ENCODE measurements at regions not wholly inside any gene's neighbourhood (a gene's known extent, or its start where the extent isn't known, plus 50 kb on each side); places are given as distances from the start of the nearest gene placed in this dataset.

- DNase-seq = no peak
- no peak overlapping the region for H3K4me3 ChIP-seq
- H3K27me3 ChIP-seq = peaks cover 0 to 5% (median 0%) of the 10 kb centered on the region in 4 donors
- no peak for TF ChIP-seq POLR2AphosphoS5 (IDR thresholded peaks at IDR 0.05)
- no peak for TF ChIP-seq EP300 (IDR thresholded peaks at IDR 0.05)
- no peak for TF ChIP-seq POLR2A (IDR thresholded peaks at IDR 0.05)
- TF ChIP-seq CTCF (IDR thresholded peaks at IDR 0.05) = no peak
- no peaks in the 10 kb centered on the region for H3K36me3 ChIP-seq
- H3K4me1 ChIP-seq = peaks cover 5 to 32% (median 20%) of the 10 kb centered on the region in 4 donors
- WGBS, 2 donors = 91 to 94% methylated on average over 6 of the region's 6 CpGs
- no peak for ATAC-seq (ENCODE audit: low FRiP score in 2 of 2)
- no peak overlapping the region for H3K27ac ChIP-seq
- H3K9me3 ChIP-seq = no peaks in the 10 kb centered on the region
Measured at GRCh38 chr18:26652501-26652900, 104.1 kb upstream of the KCTD1 start.

- DNase-seq = no peak
- 43 to 58% methylated on average over 6 of the region's 6 CpGs for WGBS, 2 donors
Measured at GRCh38 chr18:26650310-26651268, 102.2 kb upstream of the KCTD1 start.

GRCh38 chr18:26649193-26649543 lies 100.8 kb upstream of the KCTD1 start:
- Histone ChIP-seq H3K27ac (peak overlapping the region in 2 of 4 donors; percentile 46 to 62), H3K4me3 (peak overlapping the region in 1 of 4 donors; percentile 27), H3K36me3 (no peaks in the 10 kb centered on the region), H3K9me3 (no peaks in the 10 kb centered on the region), H3K4me1 (peaks cover 0 to 9% (median 2%) of the 10 kb centered on the region in 4 donors), H3K27me3 (no peaks in the 10 kb centered on the region)
- WGBS, 2 donors = 24 to 59% methylated on average over 6 of the region's 6 CpGs
- ATAC-seq (ENCODE audit: low FRiP score in 2 of 2) (peak in 1 of 2 donors; percentile 32), DNase-seq (peak in 1 of 2 donors; percentile 36)
- TF ChIP-seq POLR2A (IDR thresholded peaks at IDR 0.05) = peak in 1 of 4 donors; percentile 30
- TF ChIP-seq POLR2AphosphoS5 (IDR thresholded peaks at IDR 0.05) = no peak

More at GRCh38 chr18:26650310-26651268, 102.2 kb upstream of the KCTD1 start:
- Histone ChIP-seq H3K27ac (no peak overlapping the region), H3K36me3 (no peaks in the 10 kb centered on the region), H3K4me1 (peaks cover 0 to 13% (median 6%) of the 10 kb centered on the region in 4 donors), H3K4me3 (no peak overlapping the region), H3K27me3 (no peaks in the 10 kb centered on the region), H3K9me3 (no peaks in the 10 kb centered on the region)
- no peak for ATAC-seq (ENCODE audit: low FRiP score in 2 of 2)
- no peak for TF ChIP-seq CTCF (IDR thresholded peaks at IDR 0.05)
- TF ChIP-seq POLR2AphosphoS5 (IDR thresholded peaks at IDR 0.05) = no peak
- TF ChIP-seq EP300 (IDR thresholded peaks at IDR 0.05) = no peak
- TF ChIP-seq POLR2A (IDR thresholded peaks at IDR 0.05) = no peak

- Histone ChIP-seq H3K36me3 (no peaks in the 10 kb centered on the region), H3K4me1 (peaks cover 0 to 9% (median 2%) of the 10 kb centered on the region in 4 donors), H3K27ac (no peak overlapping the region), H3K9me3 (no peaks in the 10 kb centered on the region), H3K4me3 (no peak overlapping the region), H3K27me3 (no peaks in the 10 kb centered on the region)
- no peak for ATAC-seq (ENCODE audit: low FRiP score in 2 of 2)
- DNase-seq = no peak
- 74 to 80% methylated on average over 6 of the region's 6 CpGs for WGBS, 2 donors
- no peak for TF ChIP-seq CTCF (IDR thresholded peaks at IDR 0.05)
Measured at GRCh38 chr18:26648509-26649192, 100.3 kb upstream of the KCTD1 start.

- Histone ChIP-seq H3K4me1 (peaks cover 0 to 9% (median 4%) of the 10 kb centered on the region in 4 donors), H3K9me3 (no peaks in the 10 kb centered on the region), H3K36me3 (no peaks in the 10 kb centered on the region), H3K27me3 (no peaks in the 10 kb centered on the region), H3K4me3 (no peak overlapping the region), H3K27ac (no peak overlapping the region)
- TF ChIP-seq CTCF (IDR thresholded peaks at IDR 0.05) = no peak
- no peak for ATAC-seq (ENCODE audit: low FRiP score in 2 of 2)
- 90 to 95% methylated on average over 4 of the region's 4 CpGs for WGBS, 2 donors
- no peak for DNase-seq
Measured at GRCh38 chr18:26646901-26647300, 98.5 kb upstream of the KCTD1 start.
